ENCODE measurements at regions not wholly inside any gene's neighbourhood (a gene's known extent, or its start where the extent isn't known, plus 50 kb on each side); places are given as distances from the start of the nearest gene placed in this dataset.
"Not testable (repeated sequence)": the region's sequence is repeated elsewhere in the genome, so short reads cannot be mapped to it uniquely, and the experiment has no call there.

GRCh38 chr15:53843869-53844569 is 84.6 kb upstream of the WDR72 start:
- no peak for DNase-seq (ENCODE audit: low spot score)

DNA sequence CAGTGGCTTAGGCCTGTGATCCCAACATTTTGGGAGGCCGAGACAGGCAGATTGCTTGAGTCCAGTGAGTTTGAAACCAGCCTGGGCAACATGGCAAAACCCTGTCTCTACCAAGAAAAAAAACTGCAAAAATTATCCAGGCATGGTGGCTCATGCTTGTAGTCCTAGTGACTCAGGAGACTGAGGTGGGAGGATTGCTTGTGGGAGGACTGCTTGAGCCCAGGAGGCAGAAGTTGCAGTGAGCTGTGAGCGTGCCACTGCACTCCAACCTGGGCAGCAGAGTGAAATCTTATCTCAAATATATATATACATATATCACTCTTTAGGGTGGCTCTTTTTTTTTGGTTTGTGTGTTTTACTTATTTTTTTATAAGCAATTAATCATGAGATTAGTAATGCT is 83.7 kb upstream of the WDR72 start:
- DNase-seq (ENCODE audit: low spot score), result no peak

GRCh38 chr15:53841651-53842050 is 82.2 kb upstream of the WDR72 start:
- DNase-seq (ENCODE audit: low spot score), result no peak

GRCh38 chr15:53840681-53841080 is 81.2 kb upstream of the WDR72 start:
- no peak for DNase-seq (ENCODE audit: low spot score)

DNA sequence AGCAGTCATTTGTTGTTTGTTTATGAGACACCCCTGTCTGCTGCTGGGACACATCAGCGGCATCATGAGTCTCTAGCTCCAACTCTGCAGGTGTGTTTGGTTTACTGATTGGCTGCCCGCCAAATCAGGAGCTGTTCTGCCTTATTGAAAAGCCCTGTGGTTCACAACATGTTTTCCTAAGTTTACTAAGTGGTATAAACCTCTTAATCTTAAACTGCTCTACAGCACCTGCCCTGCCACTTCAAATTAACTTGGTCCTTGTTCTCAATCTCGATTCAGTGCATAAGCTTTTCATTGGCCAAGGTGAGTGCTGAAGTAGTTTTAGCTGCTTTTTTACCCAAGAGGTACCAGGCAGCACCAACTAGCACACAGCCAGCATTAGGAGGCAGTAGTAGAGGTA is 77.8 kb upstream of the WDR72 start:
- DNase-seq (ENCODE audit: low spot score), result peak; percentile 78

- DNase-seq (ENCODE audit: low spot score), result no peak
Observed at GRCh38 chr15:53836618-53837017, 77.2 kb upstream of the WDR72 start.

- DNase-seq (ENCODE audit: low spot score), result peak; percentile 49
Observed at GRCh38 chr15:53835309-53835708, 75.8 kb upstream of the WDR72 start.

DNA sequence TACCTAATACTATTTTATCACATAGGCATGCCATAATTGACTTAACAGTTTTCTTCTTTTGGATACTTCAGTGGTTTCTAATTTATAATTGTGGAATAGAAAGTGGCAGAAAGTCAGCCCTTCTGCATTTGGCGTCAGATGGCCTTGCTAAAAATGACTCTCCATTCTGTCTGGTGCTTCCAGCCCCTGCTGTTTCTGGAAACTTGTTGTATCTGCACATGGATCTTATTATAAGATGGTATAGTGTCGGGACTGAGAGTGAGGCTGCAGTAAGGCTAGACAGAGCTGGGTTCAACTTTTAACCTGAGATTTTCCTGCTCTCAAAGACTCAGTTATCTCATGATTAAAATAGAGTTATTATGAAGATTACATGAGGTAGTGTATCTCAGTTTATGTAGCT is 74.8 kb upstream of the WDR72 start:
- no peak for DNase-seq (ENCODE audit: low spot score)

- DNase-seq (ENCODE audit: low spot score), result no peak
Observed at GRCh38 chr15:53833134-53833624, 73.7 kb upstream of the WDR72 start.

DNA sequence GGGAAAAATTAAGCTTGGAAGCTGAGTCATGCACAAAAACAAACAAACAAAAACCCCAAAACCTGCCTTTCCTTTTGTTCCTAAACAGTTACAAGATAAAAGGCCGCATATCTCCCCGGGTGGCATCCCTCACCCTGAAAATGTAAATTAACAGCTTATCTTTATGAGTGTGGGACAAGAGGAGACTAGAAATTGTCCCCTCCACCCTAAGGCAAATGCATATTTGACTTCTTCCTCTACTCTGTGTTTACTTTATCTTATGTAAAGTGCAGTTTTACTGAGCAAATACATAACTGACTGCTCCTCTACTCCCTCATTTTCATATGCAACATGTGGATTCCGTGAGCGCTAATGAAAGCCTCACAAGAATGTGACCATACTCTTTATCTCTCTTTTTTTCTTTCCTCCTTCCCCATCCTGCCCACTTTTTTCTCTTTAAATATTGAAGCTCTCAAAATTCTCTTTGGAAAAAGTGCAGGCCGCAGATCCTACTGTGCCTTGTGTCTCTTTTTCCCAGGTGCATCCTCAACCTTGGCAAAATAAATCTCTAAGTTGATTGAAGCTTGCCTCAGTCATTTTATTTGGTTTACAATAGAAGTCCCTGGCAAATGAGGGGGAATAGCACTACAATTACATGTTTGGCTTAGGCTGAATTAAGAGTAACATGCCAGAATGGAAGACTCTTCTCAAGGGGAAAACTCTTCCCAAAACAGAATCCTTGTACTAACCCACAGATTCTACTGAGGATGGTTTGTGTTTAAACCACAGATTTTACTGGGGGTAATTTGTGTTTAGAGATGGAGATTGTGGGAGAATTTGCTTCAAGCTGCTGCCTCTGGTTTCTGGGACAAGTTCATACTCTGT is 72.7 kb upstream of the WDR72 start:
- peak; percentile 57 for DNase-seq (ENCODE audit: low spot score)

GRCh38 chr15:53830707-53831386 is 71.4 kb upstream of the WDR72 start:
- no peak for DNase-seq (ENCODE audit: low spot score)

DNA sequence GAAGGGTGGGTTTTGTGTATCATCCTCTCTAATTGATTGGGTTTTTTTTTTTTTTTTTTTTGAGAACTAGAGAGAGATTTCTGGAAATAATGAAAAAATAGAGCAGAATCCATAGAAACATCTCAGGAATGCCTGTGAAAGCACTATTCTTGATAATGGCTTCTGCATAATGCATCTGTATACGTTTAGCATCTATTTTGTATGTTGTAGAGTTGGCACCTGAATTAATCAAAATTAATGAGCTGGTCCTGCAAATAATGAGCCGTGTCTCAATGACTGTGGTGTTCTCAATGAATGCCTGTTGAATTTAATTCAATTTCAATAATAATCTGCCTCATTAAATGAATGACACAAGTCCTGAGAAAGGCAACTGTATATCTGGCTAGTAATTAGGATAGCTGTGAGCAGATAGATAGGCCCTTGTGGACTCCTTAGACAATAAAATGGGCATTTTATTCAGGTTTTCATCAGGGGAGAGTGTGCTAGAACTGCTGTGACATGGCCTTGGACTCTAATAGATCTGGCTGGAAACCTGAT is 70.5 kb upstream of the WDR72 start:
- no peak for DNase-seq (ENCODE audit: low spot score)

DNA sequence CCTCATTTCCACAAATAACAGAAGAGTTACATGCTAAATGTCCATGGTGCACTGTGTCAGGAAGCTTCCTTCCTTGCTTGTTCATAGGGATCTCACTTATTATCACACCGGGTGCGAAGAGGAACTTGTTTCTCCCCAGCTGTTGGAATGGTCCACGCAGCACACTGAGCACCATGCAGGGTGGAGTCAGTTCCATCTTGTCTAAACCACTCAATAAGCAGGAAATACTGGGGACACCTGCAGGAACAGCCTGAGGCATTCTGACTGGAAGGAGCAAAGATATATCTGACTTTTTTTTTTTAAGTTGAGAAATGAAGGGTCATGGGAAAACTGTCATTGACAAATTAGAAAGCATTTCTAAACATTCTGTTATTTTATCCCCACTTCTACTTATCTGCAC is 70.0 kb upstream of the WDR72 start:
- DNase-seq (ENCODE audit: low spot score), result no peak

- no peak for DNase-seq (ENCODE audit: low spot score)
Observed at GRCh38 chr15:53827355-53827754, 67.9 kb upstream of the WDR72 start.

DNA sequence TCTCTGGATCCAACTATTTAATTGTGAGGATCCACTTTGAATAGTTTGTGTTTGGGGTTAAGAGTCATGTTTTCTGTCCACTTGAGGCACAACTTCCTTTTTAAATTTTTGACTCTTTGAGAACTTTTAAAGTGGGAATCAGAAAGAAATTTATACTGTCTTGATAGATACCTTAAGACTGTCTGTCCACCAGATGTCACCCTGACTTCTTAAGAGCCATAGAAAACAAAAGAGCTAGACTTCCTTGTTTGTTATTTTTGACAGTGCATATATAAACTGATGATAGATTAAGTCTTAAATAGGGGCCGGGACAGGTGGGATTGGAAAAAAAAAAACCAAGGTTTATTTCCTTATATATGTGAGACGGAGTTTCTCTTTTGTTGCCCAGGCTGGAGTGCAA is 52.1 kb upstream of the WDR72 start:
- peak; percentile 46 for DNase-seq (ENCODE audit: low spot score)

GRCh38 chr15:53810306-53810705 is 50.8 kb upstream of the WDR72 start:
- DNase-seq (ENCODE audit: low spot score), result not testable (repeated sequence)
